ENCODE measurements at regions not wholly inside any gene's neighbourhood (a gene's known extent, or its start where the extent isn't known, plus 50 kb on each side); places are given as distances from the start of the nearest gene placed in this dataset.

GRCh38 chr4:8780086-8780485, 91.6 kb downstream of the HMX1 start:
- no peak overlapping the region for H3K4me3 ChIP-seq (ENCODE audit: low read depth, low read length)
- TF ChIP-seq, protein P1, sequence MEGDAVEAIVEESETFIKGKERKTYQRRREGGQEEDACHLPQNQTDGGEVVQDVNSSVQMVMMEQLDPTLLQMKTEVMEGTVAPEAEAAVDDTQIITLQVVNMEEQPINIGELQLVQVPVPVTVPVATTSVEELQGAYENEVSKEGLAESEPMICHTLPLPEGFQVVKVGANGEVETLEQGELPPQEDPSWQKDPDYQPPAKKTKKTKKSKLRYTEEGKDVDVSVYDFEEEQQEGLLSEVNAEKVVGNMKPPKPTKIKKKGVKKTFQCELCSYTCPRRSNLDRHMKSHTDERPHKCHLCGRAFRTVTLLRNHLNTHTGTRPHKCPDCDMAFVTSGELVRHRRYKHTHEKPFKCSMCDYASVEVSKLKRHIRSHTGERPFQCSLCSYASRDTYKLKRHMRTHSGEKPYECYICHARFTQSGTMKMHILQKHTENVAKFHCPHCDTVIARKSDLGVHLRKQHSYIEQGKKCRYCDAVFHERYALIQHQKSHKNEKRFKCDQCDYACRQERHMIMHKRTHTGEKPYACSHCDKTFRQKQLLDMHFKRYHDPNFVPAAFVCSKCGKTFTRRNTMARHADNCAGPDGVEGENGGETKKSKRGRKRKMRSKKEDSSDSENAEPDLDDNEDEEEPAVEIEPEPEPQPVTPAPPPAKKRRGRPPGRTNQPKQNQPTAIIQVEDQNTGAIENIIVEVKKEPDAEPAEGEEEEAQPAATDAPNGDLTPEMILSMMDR (IDR thresholded peaks at IDR 0.05; ENCODE audit: low read depth, low read length) = no peak

GRCh38 chr4:8779490-8779932, 92.1 kb downstream of the HMX1 start:
- TF ChIP-seq, protein P1 (IDR thresholded peaks at IDR 0.05; ENCODE audit: low read depth, low read length) = no peak
- H3K4me3 ChIP-seq (ENCODE audit: low read depth, low read length) = no peak overlapping the region

DNA sequence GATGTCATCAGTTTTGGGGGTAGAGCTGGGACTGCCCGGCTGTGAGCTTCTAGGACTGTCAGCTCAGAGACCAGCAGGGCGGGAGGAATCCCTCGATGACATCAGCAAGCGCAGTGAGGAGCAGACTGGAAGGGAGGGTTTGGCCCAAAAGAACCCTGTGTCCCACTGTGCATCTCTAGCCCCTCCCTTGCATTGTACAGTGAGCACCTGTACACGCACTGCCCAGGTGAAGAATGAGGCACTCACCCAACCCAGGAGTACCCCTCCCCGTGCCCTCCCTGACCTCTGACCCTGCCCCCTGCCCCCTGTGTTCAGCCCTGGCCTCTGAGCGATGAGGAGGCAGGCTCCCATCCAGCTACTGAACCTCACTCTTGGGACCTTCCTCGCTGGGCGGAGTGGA, 92.9 kb downstream of the HMX1 start:
- TF ChIP-seq, protein P1 (IDR thresholded peaks at IDR 0.05; ENCODE audit: low read depth, low read length) = no peak
- no peak overlapping the region for H3K4me3 ChIP-seq (ENCODE audit: low read depth, low read length)

- TF ChIP-seq, protein P1 (IDR thresholded peaks at IDR 0.05; ENCODE audit: low read depth, low read length) = no peak
- H3K4me3 ChIP-seq (ENCODE audit: low read depth, low read length) = no peak overlapping the region
These were observed 93.3 kb downstream of the HMX1 start for GRCh38 chr4:8778291-8778690.

DNA sequence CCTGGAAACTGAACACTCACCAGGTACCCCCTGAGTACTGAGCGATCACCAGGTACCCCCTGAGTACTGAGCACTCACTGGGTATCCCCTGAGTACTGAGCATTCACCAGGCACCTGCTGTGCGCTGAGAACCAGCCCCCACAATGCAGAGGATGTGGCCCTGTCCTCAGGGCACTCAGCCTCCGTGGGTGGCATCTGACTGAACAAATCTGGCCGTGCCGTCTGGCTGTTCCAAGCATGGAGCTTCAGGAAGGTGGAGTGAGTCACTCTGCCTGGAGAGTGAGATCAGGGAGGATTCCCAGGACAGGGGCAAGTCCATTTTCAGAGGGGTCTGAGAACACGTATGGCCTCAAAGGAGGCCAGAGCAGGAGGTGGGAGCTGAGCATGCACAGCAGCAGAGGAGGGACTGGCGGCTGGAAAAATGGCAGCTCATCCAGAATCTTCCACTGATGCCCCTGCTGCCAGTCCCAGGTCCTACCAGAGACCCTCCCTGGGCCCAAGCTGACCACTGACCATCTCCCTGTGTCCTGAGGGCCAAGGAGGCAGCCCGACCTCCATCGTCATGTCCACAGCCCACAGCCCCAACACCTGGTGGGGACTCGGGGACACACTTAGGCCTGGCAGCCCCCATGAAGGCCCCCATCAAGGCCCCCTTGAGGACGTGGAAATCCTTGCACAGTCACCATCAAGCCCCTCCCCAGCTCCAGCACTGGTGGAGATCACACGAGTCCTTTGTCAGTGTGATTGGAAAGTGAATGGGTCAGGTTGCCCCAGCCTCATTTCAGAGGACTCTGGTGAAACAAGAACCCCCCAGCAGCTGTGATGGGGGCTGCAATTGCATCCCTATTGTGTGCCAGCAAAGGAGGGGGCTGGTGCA, 94.1 kb downstream of the HMX1 start:
- H3K4me3 ChIP-seq (ENCODE audit: low read depth, low read length) = no peak overlapping the region
- TF ChIP-seq, protein P1 (IDR thresholded peaks at IDR 0.05; ENCODE audit: low read depth, low read length) = no peak

GRCh38 chr4:8776366-8776765, 95.3 kb downstream of the HMX1 start:
- TF ChIP-seq, protein P1 (IDR thresholded peaks at IDR 0.05; ENCODE audit: low read depth, low read length) = no peak
- no peak overlapping the region for H3K4me3 ChIP-seq (ENCODE audit: low read depth, low read length)

DNA sequence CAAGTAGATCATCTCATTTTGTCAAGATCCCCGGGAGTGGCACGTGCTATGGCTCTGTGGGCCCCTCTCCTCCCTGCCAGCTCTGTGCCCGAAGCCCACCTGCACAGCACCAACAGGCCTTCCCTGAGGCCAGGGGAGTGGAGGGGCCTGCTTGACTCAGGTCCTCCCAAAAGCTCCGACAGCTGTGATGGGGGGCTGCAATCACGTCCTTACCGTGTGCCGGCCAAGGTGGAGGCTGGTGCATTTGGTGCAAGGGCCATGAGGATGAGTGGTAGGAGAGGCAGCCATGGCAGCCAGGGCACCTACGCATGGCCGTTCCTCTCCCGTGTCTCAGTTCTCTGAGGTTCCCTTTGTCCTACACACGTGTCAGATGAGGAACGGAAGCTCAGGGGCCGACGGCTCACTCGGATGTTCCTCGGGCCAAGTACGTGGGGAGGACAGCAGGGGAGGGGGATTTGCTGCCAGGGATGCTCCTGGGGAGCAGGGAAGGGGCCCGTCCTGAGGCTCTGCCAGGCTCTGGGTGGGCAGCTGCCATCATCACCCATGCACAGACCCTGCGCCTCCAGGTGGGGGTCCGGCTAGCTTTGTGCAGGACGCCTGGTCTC, 95.8 kb downstream of the HMX1 start:
- TF ChIP-seq, protein P1 (IDR thresholded peaks at IDR 0.05; ENCODE audit: low read depth, low read length) = no peak
- H3K4me3 ChIP-seq (ENCODE audit: low read depth, low read length) = no peak overlapping the region

Measured in WI38 (cell line).